ENCODE measurements at regions not wholly inside any gene's neighbourhood (a gene's known extent, or its start where the extent isn't known, plus 50 kb on each side); places are given as distances from the start of the nearest gene placed in this dataset.

GRCh38 chr11:70495351-70496310 lies 97.3 kb downstream of the CTTN start:
- Histone ChIP-seq H4K20me1 (ENCODE audit: insufficient read depth, low read length) (no peaks in the 10 kb centered on the region), H3K36me3 (ENCODE audit: insufficient read depth, low read length) (no peaks in the 10 kb centered on the region), H3K79me2 (ENCODE audit: insufficient read depth, low read length) (no peaks in the 10 kb centered on the region), H3K27ac (ENCODE audit: low read depth, low read length) (no peak overlapping the region), H3K4me2 (ENCODE audit: low read length) (no peak overlapping the region), H3K27me3 (ENCODE audit: insufficient read depth, low read length) (no peaks in the 10 kb centered on the region), H3K4me3 (ENCODE audit: insufficient read depth, low read depth, low read length) (no peak overlapping the region), H3K9me3 (ENCODE audit: insufficient read depth, low read depth, low read length) (peaks cover 7% of the 10 kb centered on the region), H3K4me1 (ENCODE audit: insufficient read depth, low read length) (no peaks in the 10 kb centered on the region), H3K9ac (ENCODE audit: low read length) (no peak overlapping the region), H2AFZ (ENCODE audit: low read depth, low read length) (no peak overlapping the region)
- Mint-ChIP-seq H3K4me1 (ENCODE audit: low read depth, unreplicated experiment) (no peaks in the 10 kb centered on the region), H3K27me3 (ENCODE audit: low read depth, unreplicated experiment) (peaks cover 22% of the 10 kb centered on the region), H3K36me3 (ENCODE audit: low read depth, unreplicated experiment) (peaks cover under 1% of the 10 kb centered on the region), H3K4me3 (ENCODE audit: unreplicated experiment) (no peak overlapping the region), H3K27ac (ENCODE audit: unreplicated experiment) (no peak overlapping the region), H3K9me3 (ENCODE audit: unreplicated experiment) (peaks cover 9% of the 10 kb centered on the region)
- no peak for DNase-seq (ENCODE audit: low read depth)
- TF ChIP-seq EZH2 (IDR thresholded peaks at IDR 0.05; ENCODE audit: insufficient read depth, low read length) (no peak), CTCF (IDR thresholded peaks at IDR 0.05; ENCODE audit: insufficient read depth, low read depth, low read length) (no peak)
- no peak for FAIRE-seq

- Histone ChIP-seq H3K27me3 (ENCODE audit: insufficient read depth, low read length) (no peaks in the 10 kb centered on the region), H3K79me2 (ENCODE audit: insufficient read depth, low read length) (no peaks in the 10 kb centered on the region), H4K20me1 (ENCODE audit: insufficient read depth, low read length) (no peaks in the 10 kb centered on the region), H3K4me3 (ENCODE audit: insufficient read depth, low read depth, low read length) (no peak overlapping the region), H3K36me3 (ENCODE audit: insufficient read depth, low read length) (no peaks in the 10 kb centered on the region), H3K9me3 (ENCODE audit: insufficient read depth, low read depth, low read length) (peaks cover under 1% of the 10 kb centered on the region), H2AFZ (ENCODE audit: low read depth, low read length) (no peak overlapping the region), H3K4me2 (ENCODE audit: low read length) (no peak overlapping the region), H3K27ac (ENCODE audit: low read depth, low read length) (no peak overlapping the region), H3K4me1 (ENCODE audit: insufficient read depth, low read length) (no peaks in the 10 kb centered on the region), H3K9ac (ENCODE audit: low read length) (no peak overlapping the region)
- Mint-ChIP-seq H3K4me1 (ENCODE audit: low read depth, unreplicated experiment) (no peaks in the 10 kb centered on the region), H3K4me3 (ENCODE audit: unreplicated experiment) (no peak overlapping the region), H3K27me3 (ENCODE audit: low read depth, unreplicated experiment) (peaks cover 25% of the 10 kb centered on the region), H3K9me3 (ENCODE audit: unreplicated experiment) (no peaks in the 10 kb centered on the region), H3K36me3 (ENCODE audit: low read depth, unreplicated experiment) (no peaks in the 10 kb centered on the region), H3K27ac (ENCODE audit: unreplicated experiment) (no peak overlapping the region)
- DNase-seq (ENCODE audit: low read depth): no peak
- no peak for FAIRE-seq
- TF ChIP-seq CTCF (IDR thresholded peaks at IDR 0.05; ENCODE audit: insufficient read depth, low read depth, low read length): no peak
- no peak for TF ChIP-seq EZH2 (IDR thresholded peaks at IDR 0.05; ENCODE audit: insufficient read depth, low read length)
These were observed 98.5 kb downstream of the CTTN start for GRCh38 chr11:70496591-70497535.
